Stimulated activated CD4-positive, alpha-beta T cell treated with anti-CD3 and anti-CD28 coated beads, Interleukin-4, amount 100 ng/mL, for 4 hours (primary cell): ENCODE measurements at regions not wholly inside any gene's neighbourhood (a gene's known extent, or its start where the extent isn't known, plus 50 kb on each side); places are given as distances from the start of the nearest gene placed in this dataset.

Source experiments
- DNase-seq, 2 experiments: peaks; one replicate each; pipeline ENCODE4 v3.0.0-alpha.2; 2020

- no peak for DNase-seq
Observed at GRCh38 chr22:49026494-49027367, 800.9 kb downstream of the BRD1 start.

GRCh38 chr22:49025791-49026493 is 801.7 kb downstream of the BRD1 start:
- DNase-seq = no peak

GRCh38 chr22:49024775-49025440 is 802.8 kb downstream of the BRD1 start:
- no peak for DNase-seq

- DNase-seq = no peak
Observed at GRCh38 chr22:49023879-49024774, 803.5 kb downstream of the BRD1 start.

- no peak for DNase-seq
Observed at GRCh38 chr22:49023161-49023878, 804.4 kb downstream of the BRD1 start.

- DNase-seq = no peak
Observed at GRCh38 chr22:49022816-49023160, 804.9 kb downstream of the BRD1 start.

GRCh38 chr22:49021926-49022815 is 805.5 kb downstream of the BRD1 start:
- DNase-seq = no peak

GRCh38 chr22:49021131-49021925 is 806.3 kb downstream of the BRD1 start:
- no peak for DNase-seq

- DNase-seq = no peak
Observed at GRCh38 chr22:49019737-49020713, 807.6 kb downstream of the BRD1 start.

- DNase-seq = no peak
Observed at GRCh38 chr22:49018601-49019000, 809.1 kb downstream of the BRD1 start.

- no peak for DNase-seq
Observed at GRCh38 chr22:49017482-49018329, 810.0 kb downstream of the BRD1 start.

GRCh38 chr22:49016909-49017481 is 810.7 kb downstream of the BRD1 start:
- DNase-seq = no peak

- no peak for DNase-seq
Observed at GRCh38 chr22:49015993-49016908, 811.4 kb downstream of the BRD1 start.

- DNase-seq = no peak
Observed at GRCh38 chr22:49015459-49015858, 812.2 kb downstream of the BRD1 start.

GRCh38 chr22:49014227-49015201 is 813.2 kb downstream of the BRD1 start:
- DNase-seq = no peak
